ENCODE measurements at regions not wholly inside any gene's neighbourhood (a gene's known extent, or its start where the extent isn't known, plus 50 kb on each side); places are given as distances from the start of the nearest gene placed in this dataset.

GRCh38 chr10:130957423-130957822 is 354.1 kb downstream of the TCERG1L start:
- Mint-ChIP-seq H3K27ac (no peak overlapping the region), H3K4me1 (ENCODE audit: low read depth) (no peaks in the 10 kb centered on the region), H3K4me3 (no peak overlapping the region), H3K27me3 (no peaks in the 10 kb centered on the region), H3K9me3 (peaks cover 4% of the 10 kb centered on the region), H3K36me3 (no peaks in the 10 kb centered on the region)
- ChIA-PET CTCF (no interaction called here), POLR2A (no interaction called here)
- no peak for DNase-seq
- intact Hi-C loops (cut with micrococcal nuclease) = no loop called here

- CTCF ChIA-PET = no interaction called here
These were observed 353.5 kb downstream of the TCERG1L start for GRCh38 chr10:130958003-130958402.

GRCh38 chr10:130958981-130959751 is 352.4 kb downstream of the TCERG1L start:
- ChIA-PET CTCF (no interaction called here), POLR2A (no interaction called here)
- no peak for DNase-seq
- Mint-ChIP-seq H3K4me3 (no peak overlapping the region), H3K4me1 (ENCODE audit: low read depth) (no peaks in the 10 kb centered on the region), H3K36me3 (no peaks in the 10 kb centered on the region), H3K9me3 (no peaks in the 10 kb centered on the region), H3K27me3 (no peaks in the 10 kb centered on the region), H3K27ac (no peak overlapping the region)
- intact Hi-C loops (cut with micrococcal nuclease) = no loop called here

More at GRCh38 chr10:130958003-130958402, 353.5 kb downstream of the TCERG1L start:
- no peak overlapping the region for H3K27ac Mint-ChIP-seq
- intact Hi-C loops (cut with micrococcal nuclease) = no loop called here
- peaks cover 2% of the 10 kb centered on the region for H3K9me3 Mint-ChIP-seq
- no peaks in the 10 kb centered on the region for H3K27me3 Mint-ChIP-seq
- POLR2A ChIA-PET = no interaction called here
- H3K36me3 Mint-ChIP-seq = no peaks in the 10 kb centered on the region
- H3K4me1 Mint-ChIP-seq (ENCODE audit: low read depth) = no peaks in the 10 kb centered on the region
- no peak overlapping the region for H3K4me3 Mint-ChIP-seq
- no peak for DNase-seq

- H3K36me3 Mint-ChIP-seq = no peaks in the 10 kb centered on the region
- H3K4me1 Mint-ChIP-seq (ENCODE audit: low read depth) = no peaks in the 10 kb centered on the region
- DNase-seq = no peak
- H3K27ac Mint-ChIP-seq = no peak overlapping the region
- H3K27me3 Mint-ChIP-seq = no peaks in the 10 kb centered on the region
- no peaks in the 10 kb centered on the region for H3K9me3 Mint-ChIP-seq
- no peak overlapping the region for H3K4me3 Mint-ChIP-seq
- ChIA-PET POLR2A (no interaction called here), CTCF (no interaction called here)
- intact Hi-C loops (cut with micrococcal nuclease) = no loop called here
These were observed 351.7 kb downstream of the TCERG1L start for GRCh38 chr10:130959752-130960195.

GRCh38 chr10:130960531-130960930 is 351.0 kb downstream of the TCERG1L start:
- no peaks in the 10 kb centered on the region for H3K4me1 Mint-ChIP-seq (ENCODE audit: low read depth)
- intact Hi-C loops (cut with micrococcal nuclease) = no loop called here
- ChIA-PET POLR2A (no interaction called here), CTCF (no interaction called here)
- no peaks in the 10 kb centered on the region for H3K36me3 Mint-ChIP-seq
- H3K9me3 Mint-ChIP-seq = no peaks in the 10 kb centered on the region
- no peak overlapping the region for H3K4me3 Mint-ChIP-seq
- H3K27me3 Mint-ChIP-seq = no peaks in the 10 kb centered on the region
- DNase-seq = no peak
- H3K27ac Mint-ChIP-seq = no peak overlapping the region

GRCh38 chr10:130961506-130962239 is 349.8 kb downstream of the TCERG1L start:
- DNase-seq = no peak
- CTCF ChIA-PET = no interaction called here
- Mint-ChIP-seq H3K27me3 (no peaks in the 10 kb centered on the region), H3K9me3 (no peaks in the 10 kb centered on the region), H3K36me3 (no peaks in the 10 kb centered on the region), H3K27ac (no peak overlapping the region), H3K4me3 (no peak overlapping the region), H3K4me1 (ENCODE audit: low read depth) (no peaks in the 10 kb centered on the region)
- POLR2A ChIA-PET = no interaction called here
- intact Hi-C loops (cut with micrococcal nuclease) = no loop called here

- ChIA-PET CTCF (no interaction called here), POLR2A (no interaction called here)
- H3K27me3 Mint-ChIP-seq = no peaks in the 10 kb centered on the region
- intact Hi-C loops (cut with micrococcal nuclease) = no loop called here
- H3K4me1 Mint-ChIP-seq (ENCODE audit: low read depth) = no peaks in the 10 kb centered on the region
- H3K9me3 Mint-ChIP-seq = no peaks in the 10 kb centered on the region
- H3K27ac Mint-ChIP-seq = no peak overlapping the region
- no peak overlapping the region for H3K4me3 Mint-ChIP-seq
- H3K36me3 Mint-ChIP-seq = no peaks in the 10 kb centered on the region
- no peak for DNase-seq
These were observed 349.1 kb downstream of the TCERG1L start for GRCh38 chr10:130962240-130963051.

- Mint-ChIP-seq H3K9me3 (no peaks in the 10 kb centered on the region), H3K27ac (no peak overlapping the region), H3K4me3 (no peak overlapping the region), H3K4me1 (ENCODE audit: low read depth) (no peaks in the 10 kb centered on the region), H3K36me3 (no peaks in the 10 kb centered on the region), H3K27me3 (no peaks in the 10 kb centered on the region)
- ChIA-PET POLR2A (no interaction called here), CTCF (no interaction called here)
- intact Hi-C loops (cut with micrococcal nuclease) = no loop called here
- DNase-seq = no peak
These were observed 348.5 kb downstream of the TCERG1L start for GRCh38 chr10:130963052-130963393.

- H3K4me3 Mint-ChIP-seq = no peak overlapping the region
These were observed 347.6 kb downstream of the TCERG1L start for GRCh38 chr10:130963786-130964522.

GRCh38 chr10:130964771-130965170 is 346.8 kb downstream of the TCERG1L start:
- ChIA-PET POLR2A (no interaction called here), CTCF (no interaction called here)
- no peak for DNase-seq
- H3K36me3 Mint-ChIP-seq = no peaks in the 10 kb centered on the region
- intact Hi-C loops (cut with micrococcal nuclease) = no loop called here
- H3K9me3 Mint-ChIP-seq = no peaks in the 10 kb centered on the region
- H3K27me3 Mint-ChIP-seq = no peaks in the 10 kb centered on the region
- no peak overlapping the region for H3K27ac Mint-ChIP-seq
- no peaks in the 10 kb centered on the region for H3K4me1 Mint-ChIP-seq (ENCODE audit: low read depth)
- no peak overlapping the region for H3K4me3 Mint-ChIP-seq

More at GRCh38 chr10:130963786-130964522, 347.6 kb downstream of the TCERG1L start:
- intact Hi-C loops (cut with micrococcal nuclease) = no loop called here
- ChIA-PET CTCF (no interaction called here), POLR2A (no interaction called here)
- H3K4me1 Mint-ChIP-seq (ENCODE audit: low read depth) = no peaks in the 10 kb centered on the region
- H3K36me3 Mint-ChIP-seq = no peaks in the 10 kb centered on the region
- no peaks in the 10 kb centered on the region for H3K27me3 Mint-ChIP-seq
- H3K27ac Mint-ChIP-seq = no peak overlapping the region
- H3K9me3 Mint-ChIP-seq = no peaks in the 10 kb centered on the region
- DNase-seq = no peak

GRCh38 chr10:130967161-130967560 is 344.4 kb downstream of the TCERG1L start:
- intact Hi-C loops (cut with micrococcal nuclease) = no loop called here
- ChIA-PET CTCF (no interaction called here), POLR2A (no interaction called here)
- no peaks in the 10 kb centered on the region for H3K27me3 Mint-ChIP-seq
- no peaks in the 10 kb centered on the region for H3K4me1 Mint-ChIP-seq (ENCODE audit: low read depth)
- H3K36me3 Mint-ChIP-seq = no peaks in the 10 kb centered on the region
- H3K9me3 Mint-ChIP-seq = no peaks in the 10 kb centered on the region
- no peak for DNase-seq
- H3K4me3 Mint-ChIP-seq = no peak overlapping the region
- H3K27ac Mint-ChIP-seq = no peak overlapping the region

- Mint-ChIP-seq H3K36me3 (no peaks in the 10 kb centered on the region), H3K27ac (no peak overlapping the region), H3K4me3 (no peak overlapping the region), H3K4me1 (ENCODE audit: low read depth) (no peaks in the 10 kb centered on the region), H3K9me3 (no peaks in the 10 kb centered on the region), H3K27me3 (no peaks in the 10 kb centered on the region)
- no peak for DNase-seq
- intact Hi-C loops (cut with micrococcal nuclease) = no loop called here
- ChIA-PET POLR2A (no interaction called here), CTCF (no interaction called here)
These were observed 343.7 kb downstream of the TCERG1L start for GRCh38 chr10:130967784-130968183.
